GM19468 (cell line): ENCODE measurements at regions not wholly inside any gene's neighbourhood (a gene's known extent, or its start where the extent isn't known, plus 50 kb on each side); places are given as distances from the start of the nearest gene placed in this dataset.
"Not testable (repeated sequence)": the region's sequence is repeated elsewhere in the genome, so short reads cannot be mapped to it uniquely, and the experiment has no call there.

Experiments
- ATAC-seq: cut with Tn5 transposase; IDR thresholded peaks from one replicate; pipeline ENCODE4 v1.9.1; 2021; ENCODE audit warnings: mild to moderate bottlenecking, moderate library complexity, moderate number of reproducible peaks; ENCODE audit not compliant: unreplicated experiment; ENCODE audit errors: extremely low read depth

GRCh38 chr21:27371975-27372331 lies 405.1 kb upstream of the ADAMTS5 start:
- ATAC-seq, result no peak

GRCh38 chr21:27371115-27371974 lies 404.5 kb upstream of the ADAMTS5 start:
- ATAC-seq, result no peak

DNA sequence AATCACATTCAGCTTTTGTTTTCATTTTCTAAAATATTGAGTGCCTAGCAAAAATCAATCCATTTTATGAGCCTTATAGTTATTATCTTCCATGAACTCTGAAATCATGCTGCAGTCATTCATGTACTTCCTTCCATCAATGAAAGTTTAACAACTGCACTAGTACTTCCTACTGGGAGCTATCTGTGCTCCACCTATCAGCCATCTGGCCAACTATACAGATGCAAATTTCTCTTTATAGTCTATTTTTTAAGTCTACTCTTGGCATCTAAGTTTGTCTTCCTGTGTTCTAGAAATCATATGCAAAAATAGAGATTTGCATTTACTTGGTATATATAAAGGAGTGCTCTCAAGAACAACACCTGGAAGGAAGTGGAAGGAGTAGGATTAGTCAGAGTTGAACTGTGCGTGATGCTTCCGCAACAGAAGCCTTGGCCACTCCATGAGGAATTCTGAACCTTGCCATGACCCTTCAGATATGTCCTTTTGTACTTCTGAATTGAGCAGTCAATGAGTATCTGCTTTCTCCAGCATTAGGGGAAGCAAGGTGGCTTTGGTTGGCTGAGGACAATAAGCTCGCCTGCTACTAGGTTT lies 403.2 kb upstream of the ADAMTS5 start:
- no peak for ATAC-seq

GRCh38 chr21:27369234-27369633 lies 402.3 kb upstream of the ADAMTS5 start:
- no peak for ATAC-seq

DNA sequence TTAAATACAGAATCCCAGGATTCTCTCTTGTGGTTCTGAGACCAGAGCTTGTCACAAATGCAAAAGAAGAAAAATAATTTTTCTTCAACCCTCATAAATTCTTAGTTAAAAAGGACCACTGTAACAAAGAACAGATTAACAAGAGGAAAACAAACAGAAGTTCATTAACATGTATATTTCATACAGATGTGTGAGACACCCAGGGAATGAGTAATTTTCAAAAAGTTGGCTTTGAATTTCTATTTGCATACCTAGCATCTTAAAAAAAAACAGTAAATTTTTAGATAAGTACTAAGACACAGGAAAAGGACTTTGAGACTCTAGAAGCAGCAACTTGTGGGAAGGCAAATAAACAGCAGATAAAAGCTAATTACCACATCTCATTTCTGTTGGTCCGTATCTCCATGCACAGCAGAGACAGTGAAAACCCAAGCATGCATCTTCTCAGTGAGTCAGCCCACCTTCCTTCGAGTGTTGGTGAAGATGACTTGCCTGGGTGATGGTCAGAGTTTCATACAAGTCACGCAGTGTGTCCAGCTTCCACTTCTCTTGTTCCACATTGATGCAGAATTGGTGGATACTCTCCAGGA lies 399.9 kb upstream of the ADAMTS5 start:
- no peak for ATAC-seq

- no peak for ATAC-seq
Observed at GRCh38 chr21:27366036-27366435, 399.1 kb upstream of the ADAMTS5 start.

GRCh38 chr21:27365394-27365793 lies 398.5 kb upstream of the ADAMTS5 start:
- no peak for ATAC-seq

DNA sequence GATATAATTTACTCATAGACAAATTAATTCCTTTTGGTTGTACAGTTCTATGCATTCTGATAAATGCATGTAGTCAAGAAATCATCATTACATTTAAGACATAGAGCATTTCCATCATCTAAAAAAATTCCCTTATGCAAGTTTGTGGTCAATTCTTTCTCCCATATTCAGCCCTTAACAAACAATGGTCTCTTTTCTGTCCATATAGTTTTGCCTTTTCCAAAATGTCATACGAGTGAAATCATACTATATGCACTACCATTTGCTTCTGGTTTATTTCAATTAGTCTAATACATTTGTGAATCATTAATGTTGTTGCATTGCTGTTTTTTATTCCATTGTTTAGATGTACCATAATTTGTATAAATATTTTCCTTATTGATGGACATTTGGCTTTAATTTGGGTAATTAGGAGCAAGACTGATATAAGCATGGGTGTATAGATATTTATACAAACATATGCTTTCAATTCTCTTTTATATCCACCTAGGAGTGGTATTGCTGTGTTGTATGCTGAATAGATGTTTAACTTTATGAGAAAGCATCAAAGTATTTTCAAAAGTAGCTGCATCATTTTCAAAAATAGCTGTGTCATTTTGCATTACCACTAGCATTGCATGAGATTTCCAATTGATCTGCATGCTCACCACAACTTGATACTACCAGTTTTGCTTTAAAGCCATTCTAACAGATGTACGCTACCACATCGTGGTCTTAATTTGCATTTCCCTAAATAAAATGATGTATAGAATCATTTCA lies 397.0 kb upstream of the ADAMTS5 start:
- ATAC-seq, result no peak

- ATAC-seq, result no peak
Observed at GRCh38 chr21:27362249-27362648, 395.4 kb upstream of the ADAMTS5 start.

DNA sequence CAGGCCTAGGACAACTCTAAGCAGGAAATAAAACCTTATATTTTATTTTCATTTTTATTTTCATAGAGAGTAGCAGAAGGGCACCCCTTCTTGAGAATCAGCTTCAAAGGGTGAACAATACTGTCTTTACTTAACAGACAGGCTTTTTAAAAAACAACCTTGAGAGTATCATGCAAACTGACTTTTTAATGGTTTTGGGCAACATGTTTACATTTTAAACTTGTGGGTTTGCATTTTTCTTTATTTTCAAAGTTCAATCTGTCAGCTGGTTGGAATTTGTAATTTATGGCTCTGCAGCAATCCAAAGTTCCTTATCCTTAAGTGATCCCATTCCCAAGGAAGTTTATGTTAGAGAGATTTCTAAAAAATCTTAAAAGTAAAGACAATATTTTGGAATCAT lies 392.3 kb upstream of the ADAMTS5 start:
- no peak for ATAC-seq

DNA sequence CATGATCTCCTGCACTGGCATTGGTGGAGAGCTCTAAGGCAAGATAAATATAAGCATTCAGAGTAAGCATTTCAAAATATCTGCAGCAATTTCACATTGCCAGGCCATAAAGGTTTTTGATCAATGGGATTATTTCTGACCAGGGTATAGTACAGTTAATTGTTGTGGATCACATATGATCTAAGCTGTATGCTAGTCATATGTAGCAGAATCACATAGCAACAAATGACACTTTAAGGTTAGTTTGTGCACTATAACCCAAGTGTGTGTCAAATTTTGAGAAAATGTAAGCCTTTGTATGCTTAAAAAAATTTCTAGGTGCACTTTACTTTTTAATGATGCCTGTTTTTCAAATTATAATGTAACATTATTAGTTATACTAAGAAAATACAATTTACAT lies 386.0 kb upstream of the ADAMTS5 start:
- ATAC-seq, result no peak

GRCh38 chr21:27346041-27346448 lies 379.2 kb upstream of the ADAMTS5 start:
- no peak for ATAC-seq

DNA sequence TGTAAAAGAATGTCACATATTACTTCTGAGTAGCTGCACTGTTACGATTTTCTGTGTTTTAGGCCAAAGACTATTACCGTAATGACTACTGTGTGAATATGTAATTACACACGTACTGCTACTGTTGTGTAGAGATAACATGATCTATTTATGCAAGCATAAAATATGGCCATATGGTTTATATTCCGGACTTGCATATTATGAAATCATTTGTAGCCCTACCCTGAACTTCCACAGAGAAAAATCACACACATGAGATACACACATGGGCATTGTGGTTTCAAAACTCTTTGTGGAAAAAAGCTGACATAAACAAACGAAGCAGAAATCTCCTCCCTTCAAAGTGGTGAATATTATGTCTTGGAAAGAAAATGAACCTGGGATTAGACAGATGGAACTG lies 373.0 kb upstream of the ADAMTS5 start:
- ATAC-seq, result no peak

DNA sequence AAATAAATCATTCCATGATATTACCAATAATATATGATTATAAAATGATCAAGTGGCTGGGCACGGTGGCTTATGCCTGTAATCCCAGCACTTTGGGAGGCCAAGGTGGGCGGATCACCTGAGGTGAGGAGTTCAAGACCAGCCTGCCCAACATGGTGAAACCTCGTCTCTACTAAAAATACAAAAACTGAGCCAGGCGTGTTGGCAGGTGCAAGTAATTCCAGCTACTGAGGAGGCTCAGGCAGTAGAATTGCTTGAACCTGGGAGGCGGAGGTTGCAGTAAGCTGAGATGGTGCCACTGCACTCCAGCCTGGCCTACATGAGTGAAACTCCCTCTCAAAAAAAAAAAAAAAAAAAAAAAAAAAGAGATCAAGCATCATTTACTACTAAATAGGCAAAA lies 371.1 kb upstream of the ADAMTS5 start:
- not testable (repeated sequence) for ATAC-seq

DNA sequence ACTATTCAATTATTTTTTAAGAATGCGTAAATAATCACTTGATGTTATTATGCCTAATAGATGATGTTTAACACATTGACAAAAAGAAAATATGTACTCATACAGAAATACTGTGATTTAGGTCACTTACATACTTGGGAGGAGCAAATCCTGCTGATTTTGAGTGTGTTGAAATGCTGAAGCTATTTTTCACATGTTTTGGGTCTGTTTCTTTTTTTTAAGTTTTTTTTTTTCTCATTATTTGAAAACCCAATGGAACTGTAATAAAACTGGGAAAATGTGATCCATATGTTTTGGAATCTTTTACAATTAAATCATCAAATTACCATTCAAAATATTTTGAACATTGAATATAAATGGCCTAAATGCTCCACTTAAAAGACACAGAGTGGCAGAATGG lies 366.2 kb upstream of the ADAMTS5 start:
- ATAC-seq, result no peak

DNA sequence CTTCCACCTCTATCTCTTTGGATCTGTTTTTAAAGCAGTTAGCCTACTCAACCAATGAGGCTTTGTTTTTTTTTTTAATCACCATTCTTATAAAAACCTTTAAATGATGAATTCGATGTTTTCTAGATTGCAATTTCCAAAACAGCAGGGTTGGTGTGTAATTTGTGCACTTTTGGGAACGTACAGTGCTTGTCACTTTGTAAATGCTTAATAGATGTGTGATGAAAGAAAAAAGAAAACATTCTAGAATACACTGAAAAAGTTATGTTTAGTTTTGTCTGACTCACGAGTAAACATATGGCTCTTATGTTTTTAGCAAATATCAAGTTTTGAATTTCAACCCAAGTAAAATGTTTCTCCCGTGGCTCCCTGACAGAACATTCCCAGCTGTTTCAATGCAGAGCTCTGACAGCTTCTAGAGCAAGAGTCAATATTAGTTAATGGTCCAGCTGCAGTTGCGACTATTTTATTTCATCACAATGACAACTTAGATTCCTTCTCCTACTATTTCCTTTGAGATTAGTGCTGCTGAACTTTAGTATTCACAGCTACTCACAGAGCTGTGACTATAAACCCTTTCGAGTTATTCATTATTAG lies 362.5 kb upstream of the ADAMTS5 start:
- ATAC-seq, result no peak

GRCh38 chr21:27326301-27326700 lies 359.4 kb upstream of the ADAMTS5 start:
- no peak for ATAC-seq

- no peak for ATAC-seq
Observed at GRCh38 chr21:27323331-27323730, 356.4 kb upstream of the ADAMTS5 start.

DNA sequence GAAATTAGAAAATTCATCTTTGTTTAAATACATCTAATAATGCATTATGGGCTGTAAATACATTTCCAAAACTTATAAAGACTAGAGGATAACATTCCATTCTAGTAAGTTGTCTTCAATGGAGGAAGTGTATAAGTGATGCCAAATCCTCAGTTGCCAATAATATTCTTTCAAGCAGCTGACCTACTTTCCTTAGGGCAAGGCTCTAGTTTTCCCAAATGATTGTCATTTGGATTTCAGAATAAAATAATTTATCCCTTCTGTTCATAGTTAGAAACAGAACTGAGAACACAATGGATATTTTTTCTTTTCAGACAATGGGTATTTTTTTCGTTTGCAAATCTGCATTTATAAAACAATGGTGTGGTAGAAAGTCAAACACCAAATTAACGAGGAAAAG lies 354.9 kb upstream of the ADAMTS5 start:
- ATAC-seq, result no peak

DNA sequence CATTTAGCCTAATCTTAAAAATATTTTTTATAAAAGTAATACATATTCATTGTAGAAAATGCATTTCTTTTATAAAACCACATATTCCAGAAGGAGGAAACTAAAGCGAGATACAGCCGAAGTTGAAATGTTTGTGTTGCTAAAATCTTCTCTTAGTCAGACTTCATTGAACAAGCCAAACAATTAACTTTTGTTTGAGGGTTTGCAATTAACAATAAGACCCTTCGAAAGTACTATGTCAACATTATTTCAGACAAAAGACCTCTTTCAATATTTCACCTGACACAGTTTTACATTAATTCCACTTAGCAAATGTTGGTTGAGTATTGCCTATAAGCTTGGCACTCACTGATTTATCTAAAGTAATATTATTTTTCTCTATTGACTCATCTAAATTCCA lies 354.0 kb upstream of the ADAMTS5 start:
- no peak for ATAC-seq
